Myocyte (in vitro differentiated cells): ENCODE measurements at regions not wholly inside any gene's neighbourhood (a gene's known extent, or its start where the extent isn't known, plus 50 kb on each side); places are given as distances from the start of the nearest gene placed in this dataset. TPM values are rescaled to one million over a fixed set of nuclear protein-coding genes. Genes with fewer than 3 reads are reported as not detected.

ENCODE experiments used
- DNase-seq: peaks from one replicate; pipeline ENCODE4 v3.0.0-alpha.2; 2012; ENCODE audit warnings: low read depth
- microRNA counts: library from miRNA; unstranded; fragments of <30 nt; microRNA quantifications from one replicate; lab custom pipeline; 2016
- microRNA-seq: library from miRNA; unstranded; fragments of <30 nt; microRNA quantifications from one replicate; pipeline ENCODE4, GENCODE V29; 2016

GRCh38 chr19:20250121-20250520 lies 83.1 kb downstream of the ZNF486 start:
- DNase-seq: no peak

MicroRNAs in the stretch of these regions (microRNA counts, 767-probe panel; counts per million panel counts)
- not detected for microRNA hsa-miR-1270 (lab: Ali Mortazavi, UCI)

Small RNA genes in the stretch of these regions (microRNA-seq; reads per million reads assigned to microRNA genes)
- gene MIR1270: 4.5 reads per million, percentile 20 among the genes with 10 or more reads in this experiment
